HCT116 (cell line): ENCODE measurements at regions not wholly inside any gene's neighbourhood (a gene's known extent, or its start where the extent isn't known, plus 50 kb on each side); places are given as distances from the start of the nearest gene placed in this dataset.

Experiments used
- ATF3 ChIP-seq: IDR thresholded peaks from 2 replicates; pipeline ENCODE4 v1.6.1; 2012
- CTCF ChIP-seq, 3 experiments: fragments of 200-600 bp in 1 of 3; sonication (generic) in 1 of 3; IDR thresholded peaks in 2 of 3; conservative IDR thresholded peaks in 1 of 3; 2 replicates each; pipeline ENCODE4 v1.5.1; 2012 to 2017; ENCODE audit warnings: low read depth in 2 of 3, low read length in 2 of 3, antibody characterized with exemption in 1 of 3, borderline replicate concordance in 1 of 3, control low read depth in 1 of 3, mild to moderate bottlenecking in 1 of 3, mixed read lengths in 1 of 3, mixed run types in 1 of 3, moderate library complexity in 1 of 3; ENCODE audit not compliant: insufficient read depth in 1 of 3
- EGR1 ChIP-seq: IDR thresholded peaks from 2 replicates; pipeline ENCODE4 v1.6.1; 2012; ENCODE audit warnings: low read depth
- EZH2 ChIP-seq: fragments of 200-600 bp; sonication (generic); IDR thresholded peaks from 2 replicates; pipeline ENCODE4 v1.6.1; 2017; ENCODE audit warnings: antibody characterized with exemption, mixed run types
- JUND ChIP-seq: IDR thresholded peaks from 2 replicates; pipeline ENCODE4 v1.6.1; 2012
- MAX ChIP-seq: IDR thresholded peaks from 2 replicates; pipeline ENCODE4 v1.6.1; 2012
- POLR2A ChIP-seq: IDR thresholded peaks from 2 replicates; pipeline ENCODE4 v1.7.0; 2011; ENCODE audit warnings: borderline replicate concordance; ENCODE audit not compliant: insufficient read depth, insufficient read length; ENCODE audit errors: extremely low read depth
- POLR2AphosphoS5 ChIP-seq: IDR thresholded peaks from 2 replicates; pipeline ENCODE4 v1.6.1; 2011; ENCODE audit warnings: mild to moderate bottlenecking, low read depth, low read length, moderate library complexity
- REST ChIP-seq: IDR thresholded peaks from 2 replicates; pipeline ENCODE4 v1.6.1; 2012; ENCODE audit warnings: low read depth
- SIN3A ChIP-seq: IDR thresholded peaks from 2 replicates; pipeline ENCODE4 v1.6.1; 2012; ENCODE audit warnings: low read depth
- SP1 ChIP-seq: IDR thresholded peaks from 2 replicates; pipeline ENCODE4 v1.6.1; 2012; ENCODE audit warnings: low read depth
- TCF7L2 ChIP-seq: IDR thresholded peaks from 2 replicates; pipeline ENCODE4 v1.7.0; 2011; ENCODE audit warnings: borderline replicate concordance, inconsistent platforms; ENCODE audit not compliant: insufficient read depth, insufficient read length; ENCODE audit errors: extremely low read depth
- YY1 ChIP-seq: IDR thresholded peaks from 2 replicates; pipeline ENCODE4 v1.6.1; 2011; ENCODE audit warnings: low read length, low read depth, moderate library complexity, mild to moderate bottlenecking; ENCODE audit not compliant: insufficient replicate concordance; ENCODE audit errors: extremely low read depth
- ZFX ChIP-seq: fragments of 450-650 bp; IDR thresholded peaks from 2 replicates; pipeline ENCODE4 v1.6.1; 2017

GRCh38 chr2:83067947-83068346 lies 1391.1 kb downstream of the SUCLG1 start:
- TF ChIP-seq SP1 = no peak
- no peak for TF ChIP-seq JUND
- TF ChIP-seq CTCF (IDR thresholded peaks at IDR 0.05 in 2 of 3, conservative IDR thresholded peaks at IDR 0.05 in 1 of 3; ENCODE audit: borderline replicate concordance in 1 of 3, insufficient read depth in 1 of 3, low read depth in 2 of 3, low read length in 2 of 3) = no peak
- TF ChIP-seq POLR2A = no peak
- no peak for TF ChIP-seq TCF7L2
- no peak for TF ChIP-seq ZFX
- TF ChIP-seq MAX = no peak
- no peak for TF ChIP-seq SIN3A
- no peak for TF ChIP-seq YY1
- TF ChIP-seq POLR2AphosphoS5 = no peak
- no peak for TF ChIP-seq EZH2
- TF ChIP-seq REST = no peak
- TF ChIP-seq ATF3 = no peak
- TF ChIP-seq EGR1 = no peak
